ENCODE measurements at regions not wholly inside any gene's neighbourhood (a gene's known extent, or its start where the extent isn't known, plus 50 kb on each side); places are given as distances from the start of the nearest gene placed in this dataset.

GRCh38 chr5:128019391-128019790 lies 64.2 kb upstream of the SLC12A2 start:
- TF ChIP-seq REST (IDR thresholded peaks at IDR 0.05; ENCODE audit: insufficient read depth in 1 of 2, low read depth in 2 of 2, low read length in 1 of 2) (no peak), CTCF (IDR thresholded peaks at IDR 0.05) (no peak), TCF7L2 (IDR thresholded peaks at IDR 0.05; ENCODE audit: low read depth, low read length) (no peak), POLR2AphosphoS5 (IDR thresholded peaks at IDR 0.05; ENCODE audit: low read depth, low read length) (no peak)

Data from Panc1 (cell line).